GM23338 (cell line): ENCODE measurements at regions not wholly inside any gene's neighbourhood (a gene's known extent, or its start where the extent isn't known, plus 50 kb on each side); places are given as distances from the start of the nearest gene placed in this dataset.

Experiments
- ATAC-seq: fragments of 200-7000 bp; cut with Tn5 transposase; 3 replicates; pipeline ENCODE4 v1.9.1; 2020
- DNase-seq: peaks from one replicate; pipeline ENCODE4 v3.0.0-alpha.2; 2015; ENCODE audit warnings: low spot score
- H2AFZ ChIP-seq: fragments of 200-600 bp; sonication (generic); 2 replicates; pipeline ENCODE4 v1.8.0; 2016; ENCODE audit warnings: antibody characterized with exemption, mild to moderate bottlenecking, moderate library complexity
- H3F3A ChIP-seq: fragments of 200-600 bp; sonication (generic); replicated peaks from 2 replicates; pipeline ENCODE4 v1.8.0; 2017; ENCODE audit warnings: antibody characterized with exemption, mixed run types, low read depth
- H3K27ac ChIP-seq: fragments of 200-600 bp; sonication (generic); 2 replicates; pipeline ENCODE4 v1.6.1; 2016; ENCODE audit warnings: low read depth
- H3K27me3 ChIP-seq: fragments of 200-600 bp; sonication (generic); 2 replicates; pipeline ENCODE4 v1.8.0; 2016; ENCODE audit warnings: mild to moderate bottlenecking, mixed run types, moderate library complexity; ENCODE audit not compliant: insufficient read depth
- H3K36me3 ChIP-seq: fragments of 200-600 bp; sonication (generic); 2 replicates; pipeline ENCODE4 v1.8.0; 2016; ENCODE audit warnings: mild to moderate bottlenecking; ENCODE audit not compliant: insufficient read depth
- H3K4me1 ChIP-seq: fragments of 200-600 bp; sonication (generic); 2 replicates; pipeline ENCODE4 v1.8.0; 2016; ENCODE audit warnings: mild to moderate bottlenecking, moderate library complexity; ENCODE audit not compliant: insufficient read depth
- H3K4me2 ChIP-seq: fragments of 200-600 bp; sonication (generic); 2 replicates; pipeline ENCODE4 v1.7.1; 2017; ENCODE audit warnings: mixed run types
- H3K4me3 ChIP-seq: fragments of 200-600 bp; sonication (generic); 2 replicates; pipeline ENCODE4 v1.6.1; 2016; ENCODE audit warnings: mixed run types
- H3K79me2 ChIP-seq: fragments of 200-600 bp; sonication (generic); replicated peaks from 2 replicates; pipeline ENCODE4 v1.8.0; 2017; ENCODE audit warnings: mild to moderate bottlenecking; ENCODE audit not compliant: insufficient read depth
- H3K9me2 ChIP-seq: fragments of 200-600 bp; sonication (generic); 2 replicates; pipeline ENCODE4 v1.8.0; 2017; ENCODE audit not compliant: insufficient read depth
- H4K20me1 ChIP-seq: fragments of 200-600 bp; sonication (generic); replicated peaks from 2 replicates; pipeline ENCODE4 v1.8.0; 2017; ENCODE audit warnings: mild to moderate bottlenecking; ENCODE audit not compliant: insufficient read depth
- H3K27ac Mint-ChIP-seq: 2 replicates; pipeline ENCODE4 v1.8.0; 2020; ENCODE audit warnings: inconsistent platforms, mild to moderate bottlenecking, moderate library complexity, mixed read lengths
- H3K27me3 Mint-ChIP-seq: 3 replicates; pipeline ENCODE4 v1.8.0; 2022; ENCODE audit warnings: low read depth, mild to moderate bottlenecking, moderate library complexity, mixed read lengths, inconsistent platforms; ENCODE audit not compliant: insufficient read depth, poor library complexity
- H3K36me3 Mint-ChIP-seq: 3 replicates; pipeline ENCODE4 v1.8.0; 2021; ENCODE audit warnings: low read depth, mild to moderate bottlenecking, inconsistent platforms, moderate library complexity, mixed read lengths
- H3K4me1 Mint-ChIP-seq: 3 replicates; pipeline ENCODE4 v1.8.0; 2020; ENCODE audit warnings: mild to moderate bottlenecking, inconsistent platforms, mixed read lengths
- H3K4me3 Mint-ChIP-seq: 3 replicates; pipeline ENCODE4 v1.8.0; 2021; ENCODE audit warnings: moderate library complexity, mild to moderate bottlenecking, inconsistent platforms, mixed read lengths
- H3K9me3 Mint-ChIP-seq: 3 replicates; pipeline ENCODE4 v1.8.0; 2020; ENCODE audit warnings: moderate library complexity, mild to moderate bottlenecking, inconsistent platforms, mixed read lengths
- CTCF ChIP-seq, 2 experiments: fragments of 200-600 bp in 1 of 2; sonication (generic) in 1 of 2; conservative IDR thresholded peaks; 2 replicates each; pipeline versions ENCODE4 v1.5.1 to v1.6.1; 2016 to 2017; ENCODE audit warnings: antibody characterized with exemption in 2 of 2, low read depth in 2 of 2, mild to moderate bottlenecking in 2 of 2, moderate library complexity in 1 of 2
- ETS1 ChIP-seq: IDR thresholded peaks from 2 replicates; pipeline ENCODE4 v1.6.1; 2016; ENCODE audit warnings: antibody characterized with exemption
- EZH2phosphoT487 ChIP-seq: fragments of 200-600 bp; sonication (generic); IDR thresholded peaks from one replicate; pipeline ENCODE4 v1.8.1; 2018; ENCODE audit warnings: antibody characterized with exemption; ENCODE audit not compliant: unreplicated experiment
- JUNB ChIP-seq: IDR thresholded peaks from one replicate; pipeline ENCODE4 v1.6.1; 2016; ENCODE audit warnings: antibody characterized with exemption; ENCODE audit not compliant: unreplicated experiment
- NANOG ChIP-seq: IDR thresholded peaks from 2 replicates; pipeline ENCODE4 v1.6.1; 2016; ENCODE audit warnings: antibody characterized with exemption, borderline replicate concordance
- POLR2AphosphoS5 ChIP-seq: IDR thresholded peaks from 2 replicates; pipeline ENCODE4 v1.6.1; 2016; ENCODE audit warnings: antibody characterized with exemption, low read depth
- REST ChIP-seq: IDR thresholded peaks from one replicate; pipeline ENCODE4 v1.6.1; 2018; ENCODE audit warnings: antibody characterized with exemption; ENCODE audit not compliant: unreplicated experiment
- ZNF114 ChIP-seq: fragments of 250-450 bp; sonication (Bioruptor Pico); IDR thresholded peaks from 2 replicates; pipeline ENCODE4 v1.5.0; 2020; ENCODE audit warnings: mild to moderate bottlenecking, moderate library complexity
- ZNF331 ChIP-seq: fragments of 250-450 bp; sonication (Bioruptor Pico); IDR thresholded peaks from 2 replicates; pipeline ENCODE4 v1.5.0; 2020; ENCODE audit warnings: low read depth, mild to moderate bottlenecking, moderate library complexity

- TF ChIP-seq CTCF (conservative IDR thresholded peaks at IDR 0.05; ENCODE audit: low read depth in 2 of 2) (no peak), EZH2phosphoT487 (no peak), ZNF114 (no peak)
Measured at GRCh38 chr5:88999853-89000252, 116.9 kb upstream of the MEF2C start (continued).

- no peaks in the 10 kb centered on the region for H3K9me2 ChIP-seq
- H3K4me3 Mint-ChIP-seq, result no peak overlapping the region
- no peaks in the 10 kb centered on the region for H3K36me3 Mint-ChIP-seq
- no peaks in the 10 kb centered on the region for H3K27me3 Mint-ChIP-seq
- H3K4me1 Mint-ChIP-seq, result peaks cover 2% of the 10 kb centered on the region; the same call in 2 of the 3 replicates
- TF ChIP-seq NANOG (no peak), ETS1 (no peak), ZNF331 (CRISPR knock-in tag) (no peak), POLR2AphosphoS5 (no peak), REST (no peak)
- ATAC-seq (no peak), DNase-seq (no peak)
- H2AFZ ChIP-seq, result no peak overlapping the region
- no peak overlapping the region for H3K4me3 ChIP-seq
- H3K4me2 ChIP-seq, result no peak overlapping the region
- H3K27ac Mint-ChIP-seq, result no peak overlapping the region
- H3K4me1 ChIP-seq, result no peaks in the 10 kb centered on the region
- no peak overlapping the region for H3K27ac ChIP-seq
- no peaks in the 10 kb centered on the region for H3F3A ChIP-seq
- no peaks in the 10 kb centered on the region for H3K27me3 ChIP-seq
- peaks cover 2% of the 10 kb centered on the region; the same call in 1 of the 3 replicates for H3K9me3 Mint-ChIP-seq
- no peaks in the 10 kb centered on the region for H4K20me1 ChIP-seq
- H3K79me2 ChIP-seq, result no peaks in the 10 kb centered on the region
- H3K36me3 ChIP-seq, result no peaks in the 10 kb centered on the region
Measured at GRCh38 chr5:88997937-88998336, 115.0 kb upstream of the MEF2C start.

GRCh38 chr5:88984040-88984439 is 101.1 kb upstream of the MEF2C start:
- Mint-ChIP-seq H3K9me3 (peaks cover 2% of the 10 kb centered on the region; the same call in 2 of the 3 replicates), H3K27me3 (peaks cover 3% of the 10 kb centered on the region), H3K36me3 (no peaks in the 10 kb centered on the region), H3K4me3 (no peak overlapping the region), H3K27ac (no peak overlapping the region), H3K4me1 (peaks cover 17% of the 10 kb centered on the region)
- H3F3A ChIP-seq, result no peaks in the 10 kb centered on the region
- no peaks in the 10 kb centered on the region for H3K79me2 ChIP-seq
- no peaks in the 10 kb centered on the region for H3K36me3 ChIP-seq
- H3K27ac ChIP-seq, result no peak overlapping the region
- H3K4me3 ChIP-seq, result no peak overlapping the region
- H3K4me1 ChIP-seq, result peaks cover 18% of the 10 kb centered on the region; the same call in 1 of the 2 replicates
- no peak overlapping the region for H3K4me2 ChIP-seq
- no peaks in the 10 kb centered on the region for H3K9me2 ChIP-seq
- no peaks in the 10 kb centered on the region for H4K20me1 ChIP-seq
- DNase-seq (no peak), ATAC-seq (no peak)
- H2AFZ ChIP-seq, result no peak overlapping the region
- H3K27me3 ChIP-seq, result no peaks in the 10 kb centered on the region
- TF ChIP-seq JUNB (no peak), ZNF331 (CRISPR knock-in tag) (no peak), ETS1 (no peak)
